DOHH2 (cell line): ENCODE measurements at regions not wholly inside any gene's neighbourhood (a gene's known extent, or its start where the extent isn't known, plus 50 kb on each side); places are given as distances from the start of the nearest gene placed in this dataset.

Experiments used
- H3F3A ChIP-seq: fragments of 200-600 bp; sonication (generic), shearing (Covaris generic); 2 replicates; pipeline ENCODE4 v1.6.0; 2016; ENCODE audit warnings: antibody characterized with exemption, mild to moderate bottlenecking; ENCODE audit not compliant: control insufficient read depth, insufficient read depth
- H3K27ac ChIP-seq: fragments of 200-600 bp; sonication (generic); 2 replicates; pipeline ENCODE4 v1.5.1; 2014; ENCODE audit warnings: low read depth, mild to moderate bottlenecking, low read length, moderate library complexity
- H3K27me3 ChIP-seq: fragments of 200-600 bp; sonication (generic); 2 replicates; pipeline ENCODE4 v1.6.1; 2014; ENCODE audit warnings: mild to moderate bottlenecking, low read length, mixed read lengths; ENCODE audit not compliant: control insufficient read depth
- H3K36me3 ChIP-seq: fragments of 200-600 bp; sonication (generic); 2 replicates; pipeline ENCODE4 v1.6.1; 2014; ENCODE audit warnings: mild to moderate bottlenecking, low read length, moderate library complexity, mixed read lengths; ENCODE audit not compliant: control insufficient read depth
- H3K4me1 ChIP-seq: fragments of 200-600 bp; sonication (generic); 2 replicates; pipeline ENCODE4 v1.6.1; 2014; ENCODE audit warnings: mild to moderate bottlenecking, low read length, mixed read lengths; ENCODE audit not compliant: control insufficient read depth
- H3K4me2 ChIP-seq: fragments of 200-600 bp; sonication (generic); 2 replicates; pipeline ENCODE4 v1.6.0; 2014; ENCODE audit warnings: mild to moderate bottlenecking, low read length, moderate library complexity
- H3K4me3 ChIP-seq: fragments of 200-600 bp; sonication (generic); 2 replicates; pipeline ENCODE4 v1.5.1; 2014; ENCODE audit warnings: mild to moderate bottlenecking, low read length, mixed read lengths
- H3K79me2 ChIP-seq: fragments of 200-600 bp; sonication (generic); 2 replicates; pipeline ENCODE4 v1.6.1; 2014; ENCODE audit warnings: mild to moderate bottlenecking, low read length, mixed read lengths; ENCODE audit not compliant: control insufficient read depth
- H3K9me2 ChIP-seq: fragments of 200-600 bp; sonication (generic); replicated peaks from 2 replicates; pipeline ENCODE4 v1.6.1; 2014; ENCODE audit warnings: mild to moderate bottlenecking, low read length, mixed read lengths; ENCODE audit not compliant: control insufficient read depth
- H3K9me3 ChIP-seq: fragments of 200-600 bp; sonication (generic); 2 replicates; pipeline ENCODE4 v1.6.1; 2014; ENCODE audit warnings: antibody characterized with exemption, low read length, mixed read lengths; ENCODE audit not compliant: control insufficient read depth, insufficient read depth
- H4K20me1 ChIP-seq: fragments of 200-600 bp; sonication (generic); 2 replicates; pipeline ENCODE4 v1.6.0; 2014; ENCODE audit warnings: low read depth, mild to moderate bottlenecking, antibody characterized with exemption, low read length, moderate library complexity; ENCODE audit not compliant: control insufficient read depth, insufficient read depth
- EZH2phosphoT487 ChIP-seq: fragments of 200-600 bp; sonication (generic); IDR thresholded peaks from 2 replicates; pipeline ENCODE4 v1.6.1; 2017; ENCODE audit warnings: borderline replicate concordance, mild to moderate bottlenecking, antibody characterized with exemption, low read length, moderate library complexity, mixed read lengths
- TF ChIP-seq, protein P1 (sequence below): fragments of 200-600 bp; sonication (generic); IDR thresholded peaks from one replicate; pipeline ENCODE4 v1.5.1; 2014; ENCODE audit warnings: antibody characterized with exemption, mild to moderate bottlenecking, low read depth, low read length; ENCODE audit not compliant: poor library complexity, severe bottlenecking

DNA sequence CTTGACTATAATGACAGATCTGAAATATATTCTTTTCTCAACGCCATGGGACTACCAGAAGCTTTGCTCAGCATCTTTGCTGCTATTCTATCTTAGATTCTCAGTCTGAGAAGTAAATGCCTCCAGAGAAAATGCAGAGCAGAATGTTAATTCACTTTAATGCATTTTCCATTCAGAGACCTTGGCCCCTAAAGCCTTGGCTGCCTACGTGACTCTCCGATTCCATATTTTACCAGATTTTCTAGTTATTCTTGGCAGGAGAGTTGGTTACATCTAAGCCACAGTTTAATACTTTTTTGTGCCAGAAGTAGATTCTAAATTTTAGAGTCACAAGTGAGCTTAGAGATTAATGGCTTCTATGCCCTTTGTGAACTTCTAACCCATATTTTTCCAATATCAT, 837.1 kb upstream of the POU3F3 start:
- Histone ChIP-seq H3F3A (no peaks in the 10 kb centered on the region), H3K27ac (no peak overlapping the region), H3K9me3 (peaks cover 3% of the 10 kb centered on the region; the same call in 1 of the 2 replicates), H3K27me3 (no peaks in the 10 kb centered on the region), H3K9me2 (no peaks in the 10 kb centered on the region), H3K36me3 (no peaks in the 10 kb centered on the region), H3K4me1 (no peaks in the 10 kb centered on the region), H3K4me3 (no peak overlapping the region), H4K20me1 (no peaks in the 10 kb centered on the region), H3K79me2 (no peaks in the 10 kb centered on the region), H3K4me2 (no peak overlapping the region)
- TF ChIP-seq EZH2phosphoT487: no peak
- TF ChIP-seq, protein P1, sequence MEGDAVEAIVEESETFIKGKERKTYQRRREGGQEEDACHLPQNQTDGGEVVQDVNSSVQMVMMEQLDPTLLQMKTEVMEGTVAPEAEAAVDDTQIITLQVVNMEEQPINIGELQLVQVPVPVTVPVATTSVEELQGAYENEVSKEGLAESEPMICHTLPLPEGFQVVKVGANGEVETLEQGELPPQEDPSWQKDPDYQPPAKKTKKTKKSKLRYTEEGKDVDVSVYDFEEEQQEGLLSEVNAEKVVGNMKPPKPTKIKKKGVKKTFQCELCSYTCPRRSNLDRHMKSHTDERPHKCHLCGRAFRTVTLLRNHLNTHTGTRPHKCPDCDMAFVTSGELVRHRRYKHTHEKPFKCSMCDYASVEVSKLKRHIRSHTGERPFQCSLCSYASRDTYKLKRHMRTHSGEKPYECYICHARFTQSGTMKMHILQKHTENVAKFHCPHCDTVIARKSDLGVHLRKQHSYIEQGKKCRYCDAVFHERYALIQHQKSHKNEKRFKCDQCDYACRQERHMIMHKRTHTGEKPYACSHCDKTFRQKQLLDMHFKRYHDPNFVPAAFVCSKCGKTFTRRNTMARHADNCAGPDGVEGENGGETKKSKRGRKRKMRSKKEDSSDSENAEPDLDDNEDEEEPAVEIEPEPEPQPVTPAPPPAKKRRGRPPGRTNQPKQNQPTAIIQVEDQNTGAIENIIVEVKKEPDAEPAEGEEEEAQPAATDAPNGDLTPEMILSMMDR: no peak

DNA sequence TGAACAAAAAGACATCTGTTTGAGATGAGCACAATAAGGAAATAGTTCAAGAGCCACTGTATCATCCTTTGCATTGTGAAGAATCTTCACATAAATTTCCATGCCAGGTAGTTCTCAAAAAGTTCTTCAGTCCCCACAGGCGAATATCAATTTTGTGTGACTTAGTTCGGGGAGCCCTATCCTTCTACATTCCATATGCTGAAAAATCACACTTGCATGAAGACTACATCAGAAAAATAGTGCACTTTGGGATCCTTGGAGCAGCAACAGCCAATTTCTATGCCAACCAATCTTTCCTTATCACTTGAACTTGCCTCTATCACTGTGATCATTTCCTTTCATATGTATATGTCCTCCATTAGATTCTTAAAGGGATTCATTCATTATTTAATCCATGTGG, 830.6 kb upstream of the POU3F3 start:
- TF ChIP-seq EZH2phosphoT487: no peak
- TF ChIP-seq, protein P1: no peak
- Histone ChIP-seq H3K27ac (no peak overlapping the region), H3K79me2 (no peaks in the 10 kb centered on the region), H3K9me3 (peaks cover 3% of the 10 kb centered on the region; the same call in 1 of the 2 replicates), H3K4me3 (no peak overlapping the region), H3K4me2 (no peak overlapping the region), H3K27me3 (no peaks in the 10 kb centered on the region), H3K4me1 (peaks cover 12% of the 10 kb centered on the region), H3K36me3 (no peaks in the 10 kb centered on the region), H3K9me2 (no peaks in the 10 kb centered on the region), H4K20me1 (no peaks in the 10 kb centered on the region), H3F3A (no peaks in the 10 kb centered on the region)

DNA sequence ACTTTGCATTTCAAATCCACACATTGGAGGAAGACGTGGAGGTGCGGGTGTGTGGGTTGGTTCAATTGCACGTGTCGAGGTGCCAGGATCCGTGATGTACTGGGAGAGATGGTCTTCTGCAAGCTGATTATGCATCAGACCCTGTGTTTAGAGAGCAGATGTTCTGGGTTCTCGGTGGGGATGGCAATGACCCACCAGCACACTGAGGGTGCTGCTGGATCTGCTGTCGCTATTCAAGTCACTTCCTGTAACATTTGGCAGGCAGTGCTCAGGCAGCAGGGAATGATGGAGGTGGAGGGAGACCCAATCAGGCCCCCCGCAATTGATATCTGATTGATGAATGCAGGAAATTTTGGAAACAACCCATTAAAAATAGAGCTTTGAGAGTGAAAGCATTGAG, 830.1 kb upstream of the POU3F3 start:
- Histone ChIP-seq H3K27ac (no peak overlapping the region), H3K4me3 (no peak overlapping the region), H3K4me1 (peaks cover 12% of the 10 kb centered on the region), H3K9me2 (no peaks in the 10 kb centered on the region), H3K9me3 (peaks cover 3% of the 10 kb centered on the region; the same call in 1 of the 2 replicates), H3K36me3 (no peaks in the 10 kb centered on the region), H3K4me2 (no peak overlapping the region), H3F3A (no peaks in the 10 kb centered on the region), H4K20me1 (no peaks in the 10 kb centered on the region), H3K27me3 (no peaks in the 10 kb centered on the region), H3K79me2 (no peaks in the 10 kb centered on the region)
- no peak for TF ChIP-seq EZH2phosphoT487

DNA sequence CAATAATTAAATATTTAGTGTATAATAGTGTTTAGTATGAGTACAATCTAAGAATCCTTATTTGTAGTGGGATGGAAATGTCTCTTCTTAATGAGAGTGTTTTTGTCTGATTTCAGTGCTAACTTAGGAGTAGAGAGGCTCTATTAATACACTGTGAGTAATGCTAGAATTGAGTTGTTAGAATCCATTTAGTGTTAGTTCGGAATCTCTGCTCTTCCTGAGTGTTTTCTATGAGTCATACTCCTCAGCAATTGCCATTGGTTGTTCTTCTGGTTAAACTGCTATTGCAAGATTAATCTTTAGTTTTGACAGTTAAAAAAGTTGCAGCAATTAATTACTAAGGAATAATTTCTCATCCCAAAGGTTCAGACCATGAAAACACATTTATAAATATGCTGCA, 828.6 kb upstream of the POU3F3 start:
- Histone ChIP-seq H3K9me2 (no peaks in the 10 kb centered on the region), H3K4me1 (peaks cover 12% of the 10 kb centered on the region), H3K4me3 (no peak overlapping the region), H3K27ac (no peak overlapping the region), H3K36me3 (no peaks in the 10 kb centered on the region), H3K4me2 (no peak overlapping the region), H3K27me3 (no peaks in the 10 kb centered on the region), H3K9me3 (peaks cover 3% of the 10 kb centered on the region; the same call in 1 of the 2 replicates), H3K79me2 (no peaks in the 10 kb centered on the region), H3F3A (no peaks in the 10 kb centered on the region), H4K20me1 (no peaks in the 10 kb centered on the region)
- TF ChIP-seq, protein P1: no peak
- no peak for TF ChIP-seq EZH2phosphoT487
